ENCODE measurements at regions not wholly inside any gene's neighbourhood (a gene's known extent, or its start where the extent isn't known, plus 50 kb on each side); places are given as distances from the start of the nearest gene placed in this dataset.
A peak's percentile ranks its signal among the peaks of the same experiment; 100 is the strongest.

DNA sequence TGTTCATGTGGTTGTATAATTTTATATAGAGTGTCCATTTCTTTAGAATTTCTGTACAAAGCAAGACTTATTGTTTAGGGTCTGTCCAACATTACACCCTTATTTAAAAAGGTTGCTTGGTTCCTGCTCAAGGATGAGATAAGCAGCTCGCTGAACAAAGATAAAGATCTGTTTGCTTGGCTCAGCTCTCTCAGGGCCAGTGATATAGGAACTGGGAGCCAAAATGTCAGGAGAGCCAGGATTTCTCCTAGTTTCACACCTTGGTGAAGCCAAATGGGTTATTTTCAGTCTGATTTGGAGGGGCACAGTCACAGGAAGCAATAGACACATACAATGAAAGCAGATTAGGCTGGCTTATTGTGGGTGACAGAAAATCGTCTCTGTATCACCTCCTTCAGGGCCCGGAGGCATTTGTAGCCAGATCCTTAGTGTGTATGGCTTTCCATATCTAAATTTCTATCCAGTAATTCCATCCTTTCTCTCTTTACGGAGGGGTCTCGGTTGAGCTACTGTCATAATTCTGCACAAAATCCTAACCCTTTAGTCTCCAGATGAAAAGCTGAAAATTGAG lies 396.4 kb downstream of the TMEM232 start:
- H3K4me3 ChIP-seq (ENCODE audit: low read depth in 2 of 2, low read length in 2 of 2): no peak overlapping the region
- H3K27me3 ChIP-seq (ENCODE audit: control insufficient read depth, insufficient read depth, low read length): no peaks in the 10 kb centered on the region
- no peak overlapping the region for H3K27ac ChIP-seq (ENCODE audit: low read length)
- no peak for ATAC-seq
- ChIA-PET POLR2A (no interaction called here), CTCF (no interaction called here)
- TF ChIP-seq, protein P1, sequence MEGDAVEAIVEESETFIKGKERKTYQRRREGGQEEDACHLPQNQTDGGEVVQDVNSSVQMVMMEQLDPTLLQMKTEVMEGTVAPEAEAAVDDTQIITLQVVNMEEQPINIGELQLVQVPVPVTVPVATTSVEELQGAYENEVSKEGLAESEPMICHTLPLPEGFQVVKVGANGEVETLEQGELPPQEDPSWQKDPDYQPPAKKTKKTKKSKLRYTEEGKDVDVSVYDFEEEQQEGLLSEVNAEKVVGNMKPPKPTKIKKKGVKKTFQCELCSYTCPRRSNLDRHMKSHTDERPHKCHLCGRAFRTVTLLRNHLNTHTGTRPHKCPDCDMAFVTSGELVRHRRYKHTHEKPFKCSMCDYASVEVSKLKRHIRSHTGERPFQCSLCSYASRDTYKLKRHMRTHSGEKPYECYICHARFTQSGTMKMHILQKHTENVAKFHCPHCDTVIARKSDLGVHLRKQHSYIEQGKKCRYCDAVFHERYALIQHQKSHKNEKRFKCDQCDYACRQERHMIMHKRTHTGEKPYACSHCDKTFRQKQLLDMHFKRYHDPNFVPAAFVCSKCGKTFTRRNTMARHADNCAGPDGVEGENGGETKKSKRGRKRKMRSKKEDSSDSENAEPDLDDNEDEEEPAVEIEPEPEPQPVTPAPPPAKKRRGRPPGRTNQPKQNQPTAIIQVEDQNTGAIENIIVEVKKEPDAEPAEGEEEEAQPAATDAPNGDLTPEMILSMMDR (IDR thresholded peaks at IDR 0.05): no peak
- TF ChIP-seq POLR2AphosphoS5 (IDR thresholded peaks at IDR 0.05; ENCODE audit: low read depth, low read length) (no peak), SIN3A (IDR thresholded peaks at IDR 0.05; ENCODE audit: borderline replicate concordance, insufficient read depth, low read depth, low read length) (no peak), TCF7L2 (IDR thresholded peaks at IDR 0.05; ENCODE audit: low read depth, low read length) (no peak)
- TF ChIP-seq, protein P2, sequence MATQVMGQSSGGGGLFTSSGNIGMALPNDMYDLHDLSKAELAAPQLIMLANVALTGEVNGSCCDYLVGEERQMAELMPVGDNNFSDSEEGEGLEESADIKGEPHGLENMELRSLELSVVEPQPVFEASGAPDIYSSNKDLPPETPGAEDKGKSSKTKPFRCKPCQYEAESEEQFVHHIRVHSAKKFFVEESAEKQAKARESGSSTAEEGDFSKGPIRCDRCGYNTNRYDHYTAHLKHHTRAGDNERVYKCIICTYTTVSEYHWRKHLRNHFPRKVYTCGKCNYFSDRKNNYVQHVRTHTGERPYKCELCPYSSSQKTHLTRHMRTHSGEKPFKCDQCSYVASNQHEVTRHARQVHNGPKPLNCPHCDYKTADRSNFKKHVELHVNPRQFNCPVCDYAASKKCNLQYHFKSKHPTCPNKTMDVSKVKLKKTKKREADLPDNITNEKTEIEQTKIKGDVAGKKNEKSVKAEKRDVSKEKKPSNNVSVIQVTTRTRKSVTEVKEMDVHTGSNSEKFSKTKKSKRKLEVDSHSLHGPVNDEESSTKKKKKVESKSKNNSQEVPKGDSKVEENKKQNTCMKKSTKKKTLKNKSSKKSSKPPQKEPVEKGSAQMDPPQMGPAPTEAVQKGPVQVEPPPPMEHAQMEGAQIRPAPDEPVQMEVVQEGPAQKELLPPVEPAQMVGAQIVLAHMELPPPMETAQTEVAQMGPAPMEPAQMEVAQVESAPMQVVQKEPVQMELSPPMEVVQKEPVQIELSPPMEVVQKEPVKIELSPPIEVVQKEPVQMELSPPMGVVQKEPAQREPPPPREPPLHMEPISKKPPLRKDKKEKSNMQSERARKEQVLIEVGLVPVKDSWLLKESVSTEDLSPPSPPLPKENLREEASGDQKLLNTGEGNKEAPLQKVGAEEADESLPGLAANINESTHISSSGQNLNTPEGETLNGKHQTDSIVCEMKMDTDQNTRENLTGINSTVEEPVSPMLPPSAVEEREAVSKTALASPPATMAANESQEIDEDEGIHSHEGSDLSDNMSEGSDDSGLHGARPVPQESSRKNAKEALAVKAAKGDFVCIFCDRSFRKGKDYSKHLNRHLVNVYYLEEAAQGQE (IDR thresholded peaks at IDR 0.05; ENCODE audit: insufficient read depth in 1 of 2, low read depth in 2 of 2, low read length in 1 of 2): no peak
- H3K36me3 ChIP-seq (ENCODE audit: control insufficient read depth, insufficient read depth, low read length): no peaks in the 10 kb centered on the region
- no TSS peak for BruUV-seq (replicated peaks)
- intact Hi-C loops (cut with micrococcal nuclease; ENCODE audit: unreplicated experiment): no loop called here
- H3K9me3 ChIP-seq (ENCODE audit: control insufficient read depth, insufficient read depth, low read depth, low read length): no peaks in the 10 kb centered on the region
- H3K4me1 ChIP-seq (ENCODE audit: control insufficient read depth, insufficient read depth, low read length): no peaks in the 10 kb centered on the region
- in situ Hi-C loops (cut with HindIII; ENCODE audit: low pct_unique_long_range_greater_than_20kb, low sequenced_read_pairs): no loop called here
- DNase-seq (ENCODE audit: low read depth, low spot score): no peak

DNA sequence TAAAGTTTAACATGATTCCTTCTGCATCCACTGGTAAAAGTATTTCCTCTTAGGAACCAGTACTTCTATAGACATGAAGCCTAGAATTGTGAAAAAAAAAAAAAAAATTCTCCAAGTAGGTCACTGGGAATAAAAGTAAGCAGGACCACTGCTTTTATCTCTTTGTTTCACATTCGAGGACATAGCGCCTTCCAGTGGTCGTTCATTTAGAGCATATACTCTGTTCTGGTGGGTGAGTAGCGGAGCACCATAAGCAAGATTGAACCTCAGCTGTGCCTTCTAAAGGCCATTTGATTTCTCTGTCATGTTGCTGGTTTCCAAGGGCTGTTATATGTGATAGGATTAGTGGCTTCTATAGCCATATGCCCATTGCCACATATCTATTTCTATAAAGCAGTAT lies 393.1 kb downstream of the TMEM232 start:
- in situ Hi-C loops (cut with HindIII; ENCODE audit: low pct_unique_long_range_greater_than_20kb, low sequenced_read_pairs): no loop called here
- BruUV-seq (replicated peaks): no TSS peak
- H3K27me3 ChIP-seq (ENCODE audit: control insufficient read depth, insufficient read depth, low read length): no peaks in the 10 kb centered on the region
- no peaks in the 10 kb centered on the region for H3K36me3 ChIP-seq (ENCODE audit: control insufficient read depth, insufficient read depth, low read length)
- intact Hi-C loops (cut with micrococcal nuclease; ENCODE audit: unreplicated experiment): no loop called here
- no peak for ATAC-seq
- no peak overlapping the region for H3K27ac ChIP-seq (ENCODE audit: low read length)
- CTCF ChIA-PET: no interaction called here
- TF ChIP-seq TCF7L2 (IDR thresholded peaks at IDR 0.05; ENCODE audit: low read depth, low read length) (no peak), SIN3A (IDR thresholded peaks at IDR 0.05; ENCODE audit: borderline replicate concordance, insufficient read depth, low read depth, low read length) (no peak), POLR2AphosphoS5 (IDR thresholded peaks at IDR 0.05; ENCODE audit: low read depth, low read length) (no peak)
- TF ChIP-seq, protein P2 (IDR thresholded peaks at IDR 0.05; ENCODE audit: insufficient read depth in 1 of 2, low read depth in 2 of 2, low read length in 1 of 2): no peak
- TF ChIP-seq, protein P1 (IDR thresholded peaks at IDR 0.05): peak; percentile 13; the same call in 1 of the 2 replicates
- H3K4me1 ChIP-seq (ENCODE audit: control insufficient read depth, insufficient read depth, low read length): no peaks in the 10 kb centered on the region
- no peak overlapping the region for H3K4me3 ChIP-seq (ENCODE audit: low read depth in 2 of 2, low read length in 2 of 2)
- H3K9me3 ChIP-seq (ENCODE audit: control insufficient read depth, insufficient read depth, low read depth, low read length): no peaks in the 10 kb centered on the region
- POLR2A ChIA-PET: no interaction called here
- no peak for DNase-seq (ENCODE audit: low read depth, low spot score)

All from Panc1 (cell line).